MM.1S (cell line): ENCODE measurements at regions not wholly inside any gene's neighbourhood (a gene's known extent, or its start where the extent isn't known, plus 50 kb on each side); places are given as distances from the start of the nearest gene placed in this dataset.
A peak's percentile ranks its signal among the peaks of the same experiment; 100 is the strongest.

Experiments used
- DNase-seq: peaks from one replicate; pipeline ENCODE4 v3.0.0-alpha.2; 2015
- H2AFZ ChIP-seq: fragments of 300-600 bp; sonication (generic); 2 replicates; pipeline ENCODE4 v1.6.0; 2016; ENCODE audit warnings: antibody characterized with exemption, low read length
- H3F3A ChIP-seq: fragments of 300-600 bp; sonication (generic); 2 replicates; pipeline ENCODE4 v1.6.1; 2016; ENCODE audit warnings: mild to moderate bottlenecking, antibody characterized with exemption, low read length, moderate library complexity, mixed read lengths; ENCODE audit not compliant: insufficient read depth
- H3K27ac ChIP-seq: fragments of 300-600 bp; sonication (generic); 2 replicates; pipeline ENCODE4 v1.5.1; 2016; ENCODE audit warnings: mild to moderate bottlenecking, low read length
- H3K27me3 ChIP-seq: fragments of 300-600 bp; sonication (generic); replicated peaks from 2 replicates; pipeline ENCODE4 v1.6.0; 2016; ENCODE audit warnings: low read length; ENCODE audit not compliant: insufficient read depth
- H3K36me3 ChIP-seq: fragments of 300-600 bp; sonication (generic); replicated peaks from 2 replicates; pipeline ENCODE4 v1.6.1; 2016; ENCODE audit warnings: mild to moderate bottlenecking, low read length, mixed read lengths; ENCODE audit not compliant: insufficient read depth
- H3K4me1 ChIP-seq: fragments of 300-600 bp; sonication (generic); 2 replicates; pipeline ENCODE4 v1.6.1; 2016; ENCODE audit warnings: low read length, mixed read lengths
- H3K4me2 ChIP-seq: fragments of 300-600 bp; sonication (generic); 2 replicates; pipeline ENCODE4 v1.6.0; 2016; ENCODE audit warnings: low read depth, low read length
- H3K4me3 ChIP-seq: fragments of 300-600 bp; sonication (generic); 2 replicates; pipeline ENCODE4 v1.5.1; 2016; ENCODE audit warnings: low read length, mixed read lengths
- H3K79me2 ChIP-seq: fragments of 300-600 bp; sonication (generic); 2 replicates; pipeline ENCODE4 v1.6.1; 2016; ENCODE audit warnings: mixed run types, low read length, mixed read lengths
- H3K9ac ChIP-seq: fragments of 300-600 bp; sonication (generic); 2 replicates; pipeline ENCODE4 v1.6.1; 2016; ENCODE audit warnings: low read length, mixed read lengths
- H3K9me2 ChIP-seq: fragments of 300-600 bp; sonication (generic); replicated peaks from 2 replicates; pipeline ENCODE4 v1.6.1; 2016; ENCODE audit warnings: mild to moderate bottlenecking, low read length, mixed read lengths; ENCODE audit not compliant: insufficient read depth
- H3K9me3 ChIP-seq: fragments of 300-600 bp; sonication (generic); replicated peaks from 2 replicates; pipeline ENCODE4 v1.6.1; 2016; ENCODE audit warnings: mild to moderate bottlenecking, low read length, mixed read lengths; ENCODE audit not compliant: insufficient read depth
- H4K20me1 ChIP-seq: fragments of 300-600 bp; sonication (generic); 2 replicates; pipeline ENCODE4 v1.6.1; 2016; ENCODE audit warnings: mild to moderate bottlenecking, low read length, moderate library complexity, mixed read lengths; ENCODE audit not compliant: insufficient read depth
- CTCF ChIP-seq: fragments of 300-600 bp; sonication (generic); IDR thresholded peaks from 2 replicates; pipeline ENCODE4 v1.5.1; 2016; ENCODE audit warnings: antibody characterized with exemption, low read length, mixed read lengths
- EZH2 ChIP-seq: fragments of 300-600 bp; sonication (generic); optimal IDR thresholded peaks from 2 replicates; pipeline ENCODE3; 2017; ENCODE audit warnings: low read depth, mild to moderate bottlenecking, antibody characterized with exemption, low read length, mixed read lengths
- EZH2phosphoT487 ChIP-seq: fragments of 300-600 bp; sonication (generic); IDR thresholded peaks from 2 replicates; pipeline ENCODE4 v1.6.1; 2018; ENCODE audit warnings: antibody characterized with exemption, low read length

- Histone ChIP-seq H3K9ac (no peak overlapping the region), H3K4me3 (no peak overlapping the region), H3K9me3 (no peaks in the 10 kb centered on the region), H3K27me3 (no peaks in the 10 kb centered on the region), H3K4me1 (peaks cover 5% of the 10 kb centered on the region), H3K36me3 (no peaks in the 10 kb centered on the region), H3K79me2 (no peaks in the 10 kb centered on the region), H2AFZ (no peak overlapping the region), H3K27ac (no peak overlapping the region), H3K4me2 (no peak overlapping the region), H3F3A (no peaks in the 10 kb centered on the region), H3K9me2 (no peaks in the 10 kb centered on the region), H4K20me1 (no peaks in the 10 kb centered on the region)
- TF ChIP-seq EZH2phosphoT487 = no peak
- no peak for TF ChIP-seq EZH2
- TF ChIP-seq CTCF = no peak
- peak; percentile 41 for DNase-seq
These were observed 109.8 kb upstream of the TBC1D5 start for GRCh38 chr3:17852217-17852616.

GRCh38 chr3:17850448-17850847 is 108.0 kb upstream of the TBC1D5 start:
- Histone ChIP-seq H3K36me3 (no peaks in the 10 kb centered on the region), H3K9ac (no peak overlapping the region), H3K27me3 (no peaks in the 10 kb centered on the region)

GRCh38 chr3:17848102-17848501 is 105.7 kb upstream of the TBC1D5 start:
- Histone ChIP-seq H4K20me1 (no peaks in the 10 kb centered on the region), H3K36me3 (no peaks in the 10 kb centered on the region), H3K9ac (no peak overlapping the region), H3K27me3 (no peaks in the 10 kb centered on the region), H3K9me3 (no peaks in the 10 kb centered on the region), H3K4me2 (no peak overlapping the region), H2AFZ (no peak overlapping the region), H3K27ac (no peak overlapping the region), H3K9me2 (no peaks in the 10 kb centered on the region), H3K4me3 (no peak overlapping the region), H3K4me1 (peaks cover 5% of the 10 kb centered on the region), H3K79me2 (no peaks in the 10 kb centered on the region), H3F3A (no peaks in the 10 kb centered on the region)
- DNase-seq = no peak
- TF ChIP-seq EZH2phosphoT487 (no peak), EZH2 (no peak), CTCF (no peak)

More at GRCh38 chr3:17850448-17850847, 108.0 kb upstream of the TBC1D5 start:
- no peaks in the 10 kb centered on the region for H3K9me2 ChIP-seq
- no peak for DNase-seq
- no peaks in the 10 kb centered on the region for H4K20me1 ChIP-seq
- H3K4me3 ChIP-seq = no peak overlapping the region
- no peaks in the 10 kb centered on the region for H3K79me2 ChIP-seq
- no peaks in the 10 kb centered on the region for H3K9me3 ChIP-seq
- no peak overlapping the region for H3K4me2 ChIP-seq
- TF ChIP-seq CTCF (no peak), EZH2 (no peak), EZH2phosphoT487 (no peak)
- H3F3A ChIP-seq = no peaks in the 10 kb centered on the region
- peaks cover 5% of the 10 kb centered on the region for H3K4me1 ChIP-seq
- H3K27ac ChIP-seq = no peak overlapping the region
- no peak overlapping the region for H2AFZ ChIP-seq
